ENCODE measurements at regions not wholly inside any gene's neighbourhood (a gene's known extent, or its start where the extent isn't known, plus 50 kb on each side); places are given as distances from the start of the nearest gene placed in this dataset.

DNA sequence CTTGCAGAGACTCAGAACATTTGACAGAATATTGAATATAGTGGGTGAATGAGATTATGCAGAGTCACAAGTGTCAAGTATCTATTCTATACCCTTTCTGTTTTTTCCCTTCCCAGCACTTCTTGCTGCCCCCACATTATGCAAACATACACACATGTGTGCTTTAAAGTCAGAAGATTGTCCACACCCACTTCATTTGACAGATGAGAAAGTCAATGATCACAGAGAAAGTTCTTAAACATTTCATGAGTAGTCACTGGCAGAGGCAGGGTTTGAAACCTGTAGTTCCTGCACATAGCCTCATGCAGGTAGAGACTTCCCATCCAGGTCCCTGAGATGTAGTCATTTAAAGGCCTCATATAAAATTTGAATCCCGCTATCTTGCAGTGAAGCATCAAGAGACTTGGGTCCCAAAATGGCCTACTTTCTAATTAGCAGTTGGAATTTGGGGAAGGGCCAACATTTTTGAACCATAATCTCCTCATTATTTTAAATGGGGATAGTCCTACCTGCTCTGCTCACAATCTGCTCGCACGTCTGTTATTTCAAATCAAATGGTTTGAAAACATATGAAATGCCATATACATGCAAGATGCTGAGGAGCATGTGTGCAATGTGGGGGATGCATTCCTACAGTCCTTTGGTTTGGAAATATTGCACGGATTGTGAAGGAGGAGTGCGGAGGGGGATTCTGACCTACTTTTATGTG is 217.8 kb downstream of the STK31 start:
- TF ChIP-seq, protein P1, sequence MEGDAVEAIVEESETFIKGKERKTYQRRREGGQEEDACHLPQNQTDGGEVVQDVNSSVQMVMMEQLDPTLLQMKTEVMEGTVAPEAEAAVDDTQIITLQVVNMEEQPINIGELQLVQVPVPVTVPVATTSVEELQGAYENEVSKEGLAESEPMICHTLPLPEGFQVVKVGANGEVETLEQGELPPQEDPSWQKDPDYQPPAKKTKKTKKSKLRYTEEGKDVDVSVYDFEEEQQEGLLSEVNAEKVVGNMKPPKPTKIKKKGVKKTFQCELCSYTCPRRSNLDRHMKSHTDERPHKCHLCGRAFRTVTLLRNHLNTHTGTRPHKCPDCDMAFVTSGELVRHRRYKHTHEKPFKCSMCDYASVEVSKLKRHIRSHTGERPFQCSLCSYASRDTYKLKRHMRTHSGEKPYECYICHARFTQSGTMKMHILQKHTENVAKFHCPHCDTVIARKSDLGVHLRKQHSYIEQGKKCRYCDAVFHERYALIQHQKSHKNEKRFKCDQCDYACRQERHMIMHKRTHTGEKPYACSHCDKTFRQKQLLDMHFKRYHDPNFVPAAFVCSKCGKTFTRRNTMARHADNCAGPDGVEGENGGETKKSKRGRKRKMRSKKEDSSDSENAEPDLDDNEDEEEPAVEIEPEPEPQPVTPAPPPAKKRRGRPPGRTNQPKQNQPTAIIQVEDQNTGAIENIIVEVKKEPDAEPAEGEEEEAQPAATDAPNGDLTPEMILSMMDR (IDR thresholded peaks at IDR 0.05; ENCODE audit: borderline replicate concordance, extremely low read depth, low read length, poor library complexity, severe bottlenecking), result no peak
- no peak for TF ChIP-seq EZH2 (IDR thresholded peaks at IDR 0.05; ENCODE audit: borderline replicate concordance, low read depth, low read length, severe bottlenecking)

Measured in DND-41 (cell line).